SU-DHL-6 (cell line): ENCODE measurements at regions not wholly inside any gene's neighbourhood (a gene's known extent, or its start where the extent isn't known, plus 50 kb on each side); places are given as distances from the start of the nearest gene placed in this dataset.

ENCODE experiments used
- H2AFZ ChIP-seq: fragments of 200-600 bp; sonication (generic); 2 replicates; pipeline ENCODE4 v1.6.1; 2014; ENCODE audit warnings: low read depth, mild to moderate bottlenecking, moderate library complexity, mixed read lengths, antibody characterized with exemption, low read length; ENCODE audit not compliant: severe bottlenecking
- H3F3A ChIP-seq: fragments of 200-600 bp; shearing (Covaris generic); 2 replicates; pipeline ENCODE4 v1.6.0; 2016; ENCODE audit warnings: antibody characterized with exemption, mild to moderate bottlenecking; ENCODE audit not compliant: insufficient read depth
- H3K27ac ChIP-seq: fragments of 200-600 bp; sonication (generic); 2 replicates; pipeline ENCODE4 v1.5.1; 2016; ENCODE audit warnings: low read depth, mild to moderate bottlenecking, low read length, moderate library complexity, mixed read lengths
- H3K27me3 ChIP-seq: fragments of 200-600 bp; sonication (generic), shearing (Covaris generic); 2 replicates; pipeline ENCODE4 v1.6.0; 2014; ENCODE audit warnings: mild to moderate bottlenecking, low read length
- H3K36me3 ChIP-seq: fragments of 200-600 bp; sonication (generic); 2 replicates; pipeline ENCODE4 v1.6.1; 2014; ENCODE audit warnings: mild to moderate bottlenecking, low read length, mixed read lengths
- H3K4me2 ChIP-seq: fragments of 300-600, 200-600 bp; shearing (Covaris generic), sonication (generic); 2 replicates; pipeline ENCODE4 v1.6.0; 2014; ENCODE audit warnings: low read length, low read depth, mild to moderate bottlenecking; ENCODE audit not compliant: poor library complexity, severe bottlenecking
- H3K4me3 ChIP-seq: fragments of 200-600 bp; sonication (generic); 2 replicates; pipeline ENCODE4 v1.5.1; 2014; ENCODE audit warnings: antibody characterized with exemption, low read length, mild to moderate bottlenecking, mixed read lengths; ENCODE audit not compliant: insufficient read depth, poor library complexity, severe bottlenecking
- H3K79me2 ChIP-seq: fragments of 200-600 bp; sonication (generic); 2 replicates; pipeline ENCODE4 v1.6.1; 2014; ENCODE audit warnings: mild to moderate bottlenecking, low read length, moderate library complexity; ENCODE audit not compliant: insufficient read depth
- H3K9ac ChIP-seq: fragments of 200-600 bp; sonication (generic); 2 replicates; pipeline ENCODE4 v1.7.0; 2014; ENCODE audit warnings: mild to moderate bottlenecking, low read length
- H3K9me2 ChIP-seq: fragments of 200-600 bp; sonication (generic); replicated peaks from 2 replicates; pipeline ENCODE4 v1.6.1; 2014; ENCODE audit warnings: low read length; ENCODE audit not compliant: insufficient read depth
- H3K9me3 ChIP-seq: fragments of 200-600 bp; sonication (generic); 2 replicates; pipeline ENCODE4 v1.6.1; 2014; ENCODE audit warnings: low read length, mixed read lengths; ENCODE audit not compliant: insufficient read depth
- H4K20me1 ChIP-seq: fragments of 200-600 bp; sonication (generic); 2 replicates; pipeline ENCODE4 v1.6.1; 2014; ENCODE audit warnings: low read depth, mild to moderate bottlenecking, antibody characterized with exemption, low read length, moderate library complexity, mixed read lengths
- EZH2phosphoT487 ChIP-seq: fragments of 200-600 bp; sonication (generic), shearing (Covaris generic); conservative IDR thresholded peaks from 2 replicates; pipeline ENCODE4 v1.6.1; 2018; ENCODE audit warnings: mild to moderate bottlenecking, antibody characterized with exemption, low read length, moderate library complexity, mixed read lengths
- TF ChIP-seq, protein P1 (sequence below): fragments of 200-600 bp; sonication (generic); IDR thresholded peaks from one replicate; pipeline ENCODE4 v1.5.1; 2017; ENCODE audit warnings: antibody characterized with exemption, mild to moderate bottlenecking, low read length, moderate library complexity; ENCODE audit not compliant: insufficient read depth, poor library complexity, severe bottlenecking

DNA sequence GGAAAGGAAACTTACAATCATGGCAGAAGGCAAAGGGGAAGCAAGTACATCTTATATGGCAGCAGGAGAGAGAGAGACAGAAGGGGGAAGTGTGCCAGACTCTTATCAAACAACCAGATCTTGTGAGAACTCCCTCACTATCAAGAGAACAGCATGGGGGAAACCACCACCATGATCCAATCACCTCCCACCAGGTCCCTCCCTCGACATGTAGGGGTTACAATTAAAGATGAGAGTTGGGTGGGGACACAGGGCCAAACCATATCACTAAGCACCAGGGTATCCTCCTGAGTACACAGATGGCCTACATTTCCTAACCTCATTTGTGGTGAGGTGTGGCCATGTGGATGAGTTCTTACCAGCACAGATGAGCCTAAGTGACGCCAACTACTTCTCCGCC, 348.6 kb upstream of the ZFHX3 start:
- H4K20me1 ChIP-seq: no peaks in the 10 kb centered on the region
- H3K79me2 ChIP-seq: no peaks in the 10 kb centered on the region
- H3K9me3 ChIP-seq: no peaks in the 10 kb centered on the region
- H3K27ac ChIP-seq: no peak overlapping the region
- H2AFZ ChIP-seq: no peak overlapping the region
- H3K27me3 ChIP-seq: no peaks in the 10 kb centered on the region
- no peak overlapping the region for H3K9ac ChIP-seq
- no peaks in the 10 kb centered on the region for H3K9me2 ChIP-seq
- no peak overlapping the region for H3K4me2 ChIP-seq
- H3K4me3 ChIP-seq: no peak overlapping the region
- H3F3A ChIP-seq: no peaks in the 10 kb centered on the region
- TF ChIP-seq, protein P1, sequence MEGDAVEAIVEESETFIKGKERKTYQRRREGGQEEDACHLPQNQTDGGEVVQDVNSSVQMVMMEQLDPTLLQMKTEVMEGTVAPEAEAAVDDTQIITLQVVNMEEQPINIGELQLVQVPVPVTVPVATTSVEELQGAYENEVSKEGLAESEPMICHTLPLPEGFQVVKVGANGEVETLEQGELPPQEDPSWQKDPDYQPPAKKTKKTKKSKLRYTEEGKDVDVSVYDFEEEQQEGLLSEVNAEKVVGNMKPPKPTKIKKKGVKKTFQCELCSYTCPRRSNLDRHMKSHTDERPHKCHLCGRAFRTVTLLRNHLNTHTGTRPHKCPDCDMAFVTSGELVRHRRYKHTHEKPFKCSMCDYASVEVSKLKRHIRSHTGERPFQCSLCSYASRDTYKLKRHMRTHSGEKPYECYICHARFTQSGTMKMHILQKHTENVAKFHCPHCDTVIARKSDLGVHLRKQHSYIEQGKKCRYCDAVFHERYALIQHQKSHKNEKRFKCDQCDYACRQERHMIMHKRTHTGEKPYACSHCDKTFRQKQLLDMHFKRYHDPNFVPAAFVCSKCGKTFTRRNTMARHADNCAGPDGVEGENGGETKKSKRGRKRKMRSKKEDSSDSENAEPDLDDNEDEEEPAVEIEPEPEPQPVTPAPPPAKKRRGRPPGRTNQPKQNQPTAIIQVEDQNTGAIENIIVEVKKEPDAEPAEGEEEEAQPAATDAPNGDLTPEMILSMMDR: no peak
- no peak for TF ChIP-seq EZH2phosphoT487
- H3K36me3 ChIP-seq: no peaks in the 10 kb centered on the region

DNA sequence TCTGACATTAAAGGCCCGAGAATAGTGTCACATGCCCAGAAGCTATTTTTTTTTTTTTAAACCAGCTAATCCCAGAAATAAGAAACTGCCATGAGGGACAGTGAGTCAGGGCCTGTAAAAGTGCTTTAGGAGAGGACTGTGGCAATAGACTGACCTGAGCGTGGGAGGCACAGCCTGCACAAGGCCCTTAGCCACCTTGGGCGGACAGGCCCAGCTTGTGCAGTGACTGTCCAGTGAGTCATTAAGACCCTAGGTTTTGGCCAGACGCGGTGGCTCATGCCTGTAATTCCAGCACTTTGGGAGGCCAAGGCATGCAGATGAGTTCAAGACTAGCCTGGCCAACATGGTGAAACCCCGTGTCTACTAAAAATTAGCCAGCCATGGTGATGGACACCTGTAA, 343.0 kb upstream of the ZFHX3 start:
- H3K9me2 ChIP-seq: no peaks in the 10 kb centered on the region
- H2AFZ ChIP-seq: no peak overlapping the region

DNA sequence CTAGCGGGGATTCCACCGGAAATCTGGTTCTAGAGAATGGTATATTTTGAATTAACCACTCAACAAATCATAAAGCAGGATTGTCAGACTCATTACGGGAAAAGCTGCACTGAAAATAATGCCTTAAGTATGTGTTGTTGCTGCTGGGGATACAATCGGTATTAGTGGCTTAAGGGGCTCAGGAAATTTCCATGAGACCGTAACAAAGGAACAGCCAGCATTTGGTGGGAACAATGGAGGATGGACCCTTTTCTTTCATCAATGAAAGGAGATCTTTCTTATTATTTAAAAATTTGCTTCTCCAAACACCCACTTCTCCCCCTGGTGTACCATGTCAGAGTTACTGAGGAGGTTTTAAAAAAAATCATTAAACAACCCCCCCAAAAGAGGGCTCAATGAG, 342.6 kb upstream of the ZFHX3 start:
- no peak for TF ChIP-seq EZH2phosphoT487
- TF ChIP-seq, protein P1: no peak
- H3K79me2 ChIP-seq: no peaks in the 10 kb centered on the region
- H3F3A ChIP-seq: no peaks in the 10 kb centered on the region
- no peak overlapping the region for H3K4me2 ChIP-seq
- no peaks in the 10 kb centered on the region for H3K9me2 ChIP-seq
- no peaks in the 10 kb centered on the region for H4K20me1 ChIP-seq
- no peaks in the 10 kb centered on the region for H3K36me3 ChIP-seq
- H3K4me3 ChIP-seq: no peak overlapping the region
- no peak overlapping the region for H3K9ac ChIP-seq
- no peak overlapping the region for H3K27ac ChIP-seq
- no peaks in the 10 kb centered on the region for H3K27me3 ChIP-seq
- H2AFZ ChIP-seq: no peak overlapping the region
- no peaks in the 10 kb centered on the region for H3K9me3 ChIP-seq

More for the DNA sequence above, 343.0 kb upstream of the ZFHX3 start:
- Histone ChIP-seq H3F3A (no peaks in the 10 kb centered on the region), H3K79me2 (no peaks in the 10 kb centered on the region), H3K4me2 (no peak overlapping the region), H3K27ac (no peak overlapping the region), H3K27me3 (no peaks in the 10 kb centered on the region), H3K36me3 (no peaks in the 10 kb centered on the region), H3K9me3 (no peaks in the 10 kb centered on the region), H3K9ac (no peak overlapping the region), H3K4me3 (no peak overlapping the region), H4K20me1 (no peaks in the 10 kb centered on the region)
- TF ChIP-seq EZH2phosphoT487: no peak
- TF ChIP-seq, protein P1: no peak

DNA sequence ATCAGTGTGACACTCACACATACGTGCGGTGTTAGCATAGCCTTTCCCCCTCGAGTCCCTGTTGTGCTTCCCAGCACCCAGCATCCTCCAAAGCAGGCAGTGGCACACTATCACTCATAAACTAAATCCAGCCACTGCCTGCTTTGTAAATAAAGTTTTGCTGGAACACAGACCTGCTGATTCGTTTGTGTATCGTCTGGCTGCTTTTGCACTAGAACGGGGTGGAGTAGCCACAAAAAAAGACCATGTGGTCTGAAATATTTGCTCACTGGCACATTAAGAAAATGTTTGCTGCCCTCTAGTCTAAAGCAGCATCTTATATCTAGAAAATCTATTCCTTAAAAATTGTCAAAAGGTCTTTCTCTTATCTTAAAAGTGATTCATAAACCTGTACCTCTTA, 341.2 kb upstream of the ZFHX3 start:
- Histone ChIP-seq H2AFZ (no peak overlapping the region), H3K27ac (no peak overlapping the region)

More for the DNA sequence above, 341.2 kb upstream of the ZFHX3 start:
- no peaks in the 10 kb centered on the region for H3K36me3 ChIP-seq
- no peaks in the 10 kb centered on the region for H3K27me3 ChIP-seq
- no peaks in the 10 kb centered on the region for H3K9me3 ChIP-seq
- H3K79me2 ChIP-seq: no peaks in the 10 kb centered on the region
- no peaks in the 10 kb centered on the region for H3K9me2 ChIP-seq
- H3K9ac ChIP-seq: no peak overlapping the region
- H3K4me2 ChIP-seq: no peak overlapping the region
- no peak overlapping the region for H3K4me3 ChIP-seq
- TF ChIP-seq, protein P1: no peak
- no peak for TF ChIP-seq EZH2phosphoT487
- H3F3A ChIP-seq: no peaks in the 10 kb centered on the region
- no peaks in the 10 kb centered on the region for H4K20me1 ChIP-seq
